ENCODE measurements at regions not wholly inside any gene's neighbourhood (a gene's known extent, or its start where the extent isn't known, plus 50 kb on each side); places are given as distances from the start of the nearest gene placed in this dataset.

DNA sequence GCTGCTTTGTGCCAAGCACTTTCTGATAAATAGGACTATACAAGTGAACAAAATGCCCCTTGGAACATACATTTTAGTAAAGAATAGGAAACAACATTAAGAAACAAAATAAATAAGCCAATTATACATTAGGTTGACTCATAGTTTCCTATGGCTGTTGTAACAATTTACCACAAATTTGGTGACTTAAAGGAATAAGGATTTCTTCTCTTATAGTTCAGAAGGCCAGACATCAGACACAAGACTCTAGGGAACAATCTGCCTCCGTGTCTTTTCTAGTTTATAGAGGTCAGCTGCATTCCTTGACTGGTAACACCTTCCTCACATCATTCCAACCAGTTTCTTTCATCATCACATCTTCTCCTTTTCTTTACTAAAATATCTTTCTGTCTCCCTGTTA, 235.9 kb upstream of the PCDH18 start:
- TF ChIP-seq, protein P1, sequence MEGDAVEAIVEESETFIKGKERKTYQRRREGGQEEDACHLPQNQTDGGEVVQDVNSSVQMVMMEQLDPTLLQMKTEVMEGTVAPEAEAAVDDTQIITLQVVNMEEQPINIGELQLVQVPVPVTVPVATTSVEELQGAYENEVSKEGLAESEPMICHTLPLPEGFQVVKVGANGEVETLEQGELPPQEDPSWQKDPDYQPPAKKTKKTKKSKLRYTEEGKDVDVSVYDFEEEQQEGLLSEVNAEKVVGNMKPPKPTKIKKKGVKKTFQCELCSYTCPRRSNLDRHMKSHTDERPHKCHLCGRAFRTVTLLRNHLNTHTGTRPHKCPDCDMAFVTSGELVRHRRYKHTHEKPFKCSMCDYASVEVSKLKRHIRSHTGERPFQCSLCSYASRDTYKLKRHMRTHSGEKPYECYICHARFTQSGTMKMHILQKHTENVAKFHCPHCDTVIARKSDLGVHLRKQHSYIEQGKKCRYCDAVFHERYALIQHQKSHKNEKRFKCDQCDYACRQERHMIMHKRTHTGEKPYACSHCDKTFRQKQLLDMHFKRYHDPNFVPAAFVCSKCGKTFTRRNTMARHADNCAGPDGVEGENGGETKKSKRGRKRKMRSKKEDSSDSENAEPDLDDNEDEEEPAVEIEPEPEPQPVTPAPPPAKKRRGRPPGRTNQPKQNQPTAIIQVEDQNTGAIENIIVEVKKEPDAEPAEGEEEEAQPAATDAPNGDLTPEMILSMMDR (IDR thresholded peaks at IDR 0.05), result no peak
- no peak for DNase-seq
- H3K27ac ChIP-seq, result no peak overlapping the region
- no peak overlapping the region for H3K9ac ChIP-seq (ENCODE audit: low read depth in 2 of 2, low read length in 2 of 2)
- H3K4me1 ChIP-seq, result no peaks in the 10 kb centered on the region
- H3K27me3 ChIP-seq, result no peaks in the 10 kb centered on the region
- H3K4me3 ChIP-seq, result no peak overlapping the region
- intact Hi-C loops (cut with DNase I), result no loop called here
- H3K36me3 ChIP-seq, result no peaks in the 10 kb centered on the region
- H3K9me3 ChIP-seq, result no peaks in the 10 kb centered on the region

DNA sequence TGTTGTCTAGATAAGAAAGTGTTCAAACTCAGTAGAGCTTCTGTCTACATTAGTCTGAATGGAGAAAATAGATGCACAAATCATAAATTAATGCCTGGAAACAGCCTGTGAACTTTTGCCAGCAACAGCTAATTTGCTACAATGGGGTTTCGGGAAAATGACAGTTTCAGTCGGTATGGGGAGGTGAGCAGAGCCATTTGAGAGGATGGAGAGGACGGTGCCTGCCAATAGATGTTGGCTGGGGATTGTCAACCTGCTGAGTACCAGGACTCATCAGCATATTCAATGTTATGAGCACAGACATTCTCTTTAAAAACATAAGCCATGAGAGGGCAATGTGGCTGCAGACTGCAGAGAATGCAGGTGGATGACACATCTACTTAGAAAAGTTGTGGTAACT, 230.3 kb upstream of the PCDH18 start:
- intact Hi-C loops (cut with DNase I), result no loop called here
- no peak for DNase-seq

DNA sequence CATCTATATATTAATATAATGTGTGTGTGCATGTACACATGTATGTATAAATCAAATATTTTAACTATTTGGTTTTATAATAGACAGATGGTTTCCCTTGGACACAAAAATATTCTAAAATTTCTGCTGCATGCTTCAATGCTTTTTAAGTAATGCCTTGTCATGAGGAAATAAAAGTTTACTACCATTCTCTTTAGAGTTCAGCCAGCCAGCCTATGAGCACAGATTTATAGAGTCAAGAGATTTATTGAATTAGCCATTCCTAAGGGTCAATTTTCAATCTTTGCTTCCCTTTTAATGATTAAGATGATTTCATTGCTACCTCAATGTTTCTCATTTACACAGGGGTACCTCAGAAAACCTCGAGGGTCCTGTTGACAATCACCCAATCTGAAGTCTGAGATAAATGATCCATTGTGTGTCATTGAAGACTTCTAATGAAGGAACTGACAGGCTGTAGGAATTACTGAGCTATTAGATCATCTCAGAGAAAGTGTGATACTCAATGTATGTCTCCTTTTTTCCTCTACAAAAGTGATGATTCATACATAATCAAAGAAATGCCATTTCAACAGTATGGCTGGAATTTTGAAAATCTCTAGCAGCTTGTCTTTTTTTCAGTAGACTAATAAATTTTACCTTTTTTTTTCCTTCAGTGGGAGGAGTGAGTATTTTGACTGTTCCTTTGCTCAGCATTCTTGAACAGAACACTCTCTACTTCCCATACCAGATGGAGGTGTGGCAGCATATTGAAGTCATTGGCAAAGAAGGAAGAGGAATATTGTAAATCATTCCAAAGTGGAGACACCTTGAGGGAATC, 222.6 kb upstream of the PCDH18 start:
- Histone ChIP-seq H3K27ac (no peak overlapping the region), H3K9me3 (no peaks in the 10 kb centered on the region), H3K9ac (ENCODE audit: low read depth in 2 of 2, low read length in 2 of 2) (no peak overlapping the region), H3K27me3 (no peaks in the 10 kb centered on the region), H3K36me3 (no peaks in the 10 kb centered on the region), H3K4me1 (no peaks in the 10 kb centered on the region), H3K4me3 (no peak overlapping the region)
- DNase-seq, result no peak
- TF ChIP-seq, protein P1 (IDR thresholded peaks at IDR 0.05), result no peak
- intact Hi-C loops (cut with DNase I), result no loop called here

More for the DNA sequence above, 230.3 kb upstream of the PCDH18 start:
- Histone ChIP-seq H3K4me1 (no peaks in the 10 kb centered on the region), H3K36me3 (no peaks in the 10 kb centered on the region), H3K27ac (no peak overlapping the region), H3K9ac (ENCODE audit: low read depth in 2 of 2, low read length in 2 of 2) (no peak overlapping the region), H3K4me3 (no peak overlapping the region), H3K27me3 (no peaks in the 10 kb centered on the region), H3K9me3 (no peaks in the 10 kb centered on the region)
- TF ChIP-seq, protein P1 (IDR thresholded peaks at IDR 0.05), result no peak

DNA sequence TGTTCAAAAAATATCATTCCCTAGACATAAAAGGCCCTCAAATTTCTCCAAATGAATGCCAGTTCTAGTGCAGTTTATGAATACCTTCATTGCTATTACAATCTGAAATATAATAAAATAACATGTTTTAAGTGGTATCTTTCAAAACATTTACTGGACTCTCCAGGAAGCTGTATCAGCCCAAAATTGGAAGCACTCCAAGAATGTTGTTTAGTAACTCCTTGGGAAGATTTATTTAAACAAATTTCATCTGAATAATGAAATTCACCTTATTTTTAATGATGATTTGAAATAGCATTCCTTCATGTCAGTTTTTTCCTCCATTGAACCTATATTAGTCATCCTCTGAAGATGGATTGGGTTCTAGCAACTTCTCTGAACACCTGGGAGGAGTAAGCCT, 217.2 kb upstream of the PCDH18 start:
- H3K4me1 ChIP-seq, result no peaks in the 10 kb centered on the region
- H3K4me3 ChIP-seq, result no peak overlapping the region
- intact Hi-C loops (cut with DNase I), result no loop called here
- no peak overlapping the region for H3K27ac ChIP-seq
- no peak overlapping the region for H3K9ac ChIP-seq (ENCODE audit: low read depth in 2 of 2, low read length in 2 of 2)
- H3K27me3 ChIP-seq, result no peaks in the 10 kb centered on the region
- no peak for DNase-seq
- H3K9me3 ChIP-seq, result no peaks in the 10 kb centered on the region
- TF ChIP-seq, protein P1 (IDR thresholded peaks at IDR 0.05), result no peak
- H3K36me3 ChIP-seq, result no peaks in the 10 kb centered on the region

DNA sequence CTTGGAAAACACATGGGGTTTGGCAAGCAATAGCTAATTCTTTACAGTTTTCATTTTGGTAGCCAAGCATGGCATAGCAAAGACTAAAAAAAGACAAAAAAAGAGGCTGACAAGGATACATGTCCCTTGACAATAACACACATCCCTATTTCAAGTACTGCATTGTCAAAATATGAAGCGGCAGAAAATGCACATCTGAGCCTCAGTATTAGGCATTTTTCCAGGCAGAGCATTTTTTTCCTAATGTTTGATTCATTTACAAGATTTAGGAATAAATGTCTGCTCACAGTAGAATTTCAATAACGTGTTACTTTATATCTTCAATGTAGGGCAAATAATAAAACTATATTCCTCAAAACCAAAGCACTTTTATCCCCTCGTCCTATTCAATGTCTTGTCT, 216.3 kb upstream of the PCDH18 start:
- Histone ChIP-seq H3K27ac (no peak overlapping the region), H3K36me3 (no peaks in the 10 kb centered on the region), H3K9ac (ENCODE audit: low read depth in 2 of 2, low read length in 2 of 2) (no peak overlapping the region), H3K4me3 (no peak overlapping the region), H3K9me3 (no peaks in the 10 kb centered on the region), H3K27me3 (no peaks in the 10 kb centered on the region), H3K4me1 (no peaks in the 10 kb centered on the region)
- no peak for DNase-seq
- intact Hi-C loops (cut with DNase I), result no loop called here
- TF ChIP-seq, protein P1 (IDR thresholded peaks at IDR 0.05), result no peak
